D721Med (cell line): ENCODE measurements at regions not wholly inside any gene's neighbourhood (a gene's known extent, or its start where the extent isn't known, plus 50 kb on each side); places are given as distances from the start of the nearest gene placed in this dataset.

Source experiments
- DNase-seq: peaks from one replicate; pipeline ENCODE4 v3.0.0; 2011; ENCODE audit warnings: low spot score; ENCODE audit not compliant: insufficient read length
- FAIRE-seq: peaks from 2 replicates; lab custom pipeline; 2011; peaks lifted over from hg19 to GRCh38; lab: Jason Lieb, UNC
- CTCF ChIP-seq: IDR thresholded peaks from 2 replicates; pipeline ENCODE4 v1.5.1; 2012; ENCODE audit warnings: mild to moderate bottlenecking, control low read depth; ENCODE audit not compliant: insufficient read depth; ENCODE audit errors: missing control alignments

GRCh38 chr3:159593927-159594605 lies 394.6 kb upstream of the IL12A start:
- no peak for TF ChIP-seq CTCF
- no peak for DNase-seq
- no peak for FAIRE-seq

- FAIRE-seq (no peak), DNase-seq (no peak)
- TF ChIP-seq CTCF, result no peak
These were observed 388.3 kb upstream of the IL12A start for GRCh38 chr3:159600291-159600690.

GRCh38 chr3:159604151-159604581 lies 384.5 kb upstream of the IL12A start:
- no peak for DNase-seq
- TF ChIP-seq CTCF, result no peak
- no peak for FAIRE-seq

- TF ChIP-seq CTCF, result no peak
- FAIRE-seq, result no peak
- DNase-seq, result no peak
These were observed 383.5 kb upstream of the IL12A start for GRCh38 chr3:159605101-159605500.

GRCh38 chr3:159605776-159606175 lies 382.9 kb upstream of the IL12A start:
- DNase-seq, result no peak

GRCh38 chr3:159607856-159608255 lies 380.8 kb upstream of the IL12A start:
- no peak for TF ChIP-seq CTCF
- DNase-seq (no peak), FAIRE-seq (no peak)

More at GRCh38 chr3:159605776-159606175, 382.9 kb upstream of the IL12A start:
- no peak for FAIRE-seq
- TF ChIP-seq CTCF, result no peak

- DNase-seq (no peak), FAIRE-seq (no peak)
- no peak for TF ChIP-seq CTCF
These were observed 380.3 kb upstream of the IL12A start for GRCh38 chr3:159608311-159608710.
